ENCODE measurements at regions not wholly inside any gene's neighbourhood (a gene's known extent, or its start where the extent isn't known, plus 50 kb on each side); places are given as distances from the start of the nearest gene placed in this dataset.

GRCh38 chr3:181363231-181363630 lies 348.5 kb upstream of the SOX2 start:
- TF ChIP-seq CTCF (conservative IDR thresholded peaks at IDR 0.05; ENCODE audit: low read depth, low read length) = no peak
- DNase-seq (ENCODE audit: low read depth) = no peak
- H3K4me3 ChIP-seq (ENCODE audit: low read depth, low read length) = no peak overlapping the region

GRCh38 chr3:181362378-181362777 lies 349.3 kb upstream of the SOX2 start:
- peak; percentile 5 for DNase-seq (ENCODE audit: low read depth)
- no peak overlapping the region for H3K4me3 ChIP-seq (ENCODE audit: low read depth, low read length)
- TF ChIP-seq CTCF (conservative IDR thresholded peaks at IDR 0.05; ENCODE audit: low read depth, low read length) = no peak

GRCh38 chr3:181358562-181358961 lies 353.2 kb upstream of the SOX2 start:
- TF ChIP-seq CTCF (conservative IDR thresholded peaks at IDR 0.05; ENCODE audit: low read depth, low read length) = no peak
- H3K4me3 ChIP-seq (ENCODE audit: low read depth, low read length) = no peak overlapping the region
- no peak for DNase-seq (ENCODE audit: low read depth)

GRCh38 chr3:181358060-181358459 lies 353.7 kb upstream of the SOX2 start:
- no peak for TF ChIP-seq CTCF (conservative IDR thresholded peaks at IDR 0.05; ENCODE audit: low read depth, low read length)

GRCh38 chr3:181354140-181354539 lies 357.6 kb upstream of the SOX2 start:
- H3K4me3 ChIP-seq (ENCODE audit: low read depth, low read length) = no peak overlapping the region
- no peak for DNase-seq (ENCODE audit: low read depth)
- no peak for TF ChIP-seq CTCF (conservative IDR thresholded peaks at IDR 0.05; ENCODE audit: low read depth, low read length)

More at GRCh38 chr3:181358060-181358459, 353.7 kb upstream of the SOX2 start:
- no peak overlapping the region for H3K4me3 ChIP-seq (ENCODE audit: low read depth, low read length)
- DNase-seq (ENCODE audit: low read depth) = no peak

- no peak for DNase-seq (ENCODE audit: low read depth)
- no peak for TF ChIP-seq CTCF (conservative IDR thresholded peaks at IDR 0.05; ENCODE audit: low read depth, low read length)
- H3K4me3 ChIP-seq (ENCODE audit: low read depth, low read length) = no peak overlapping the region
Observed at GRCh38 chr3:181344331-181344730, 354.8 kb upstream of the DNAJC19 start.

GRCh38 chr3:181336597-181336996 lies 347.1 kb upstream of the DNAJC19 start:
- TF ChIP-seq CTCF (conservative IDR thresholded peaks at IDR 0.05; ENCODE audit: low read depth, low read length) = no peak
- no peak overlapping the region for H3K4me3 ChIP-seq (ENCODE audit: low read depth, low read length)
- DNase-seq (ENCODE audit: low read depth) = no peak
